PC-9 (cell line): ENCODE measurements at regions not wholly inside any gene's neighbourhood (a gene's known extent, or its start where the extent isn't known, plus 50 kb on each side); places are given as distances from the start of the nearest gene placed in this dataset.

ENCODE experiments used
- BruUV-seq: library from RNA; stranded (reverse); fragments of 400-500 nt; replicated peaks from 2 replicates; lab custom pipeline; 2021; lab: Mats Ljungman, UMichigan
- CTCF ChIA-PET: fragments of 300-600 bp; sonication (Branson Sonifier 250); formaldehyde crosslinking; loops from one replicate; lab custom pipeline; 2022; ENCODE audit warnings: antibody characterized with exemption; lab: Charles Lee
- POLR2A ChIA-PET: fragments of 300-600 bp; sonication (Branson Sonifier 250); formaldehyde crosslinking; loops from one replicate; lab custom pipeline; 2022; ENCODE audit warnings: antibody characterized with exemption; ENCODE audit not compliant: unreplicated experiment; lab: Charles Lee
- DNase-seq, 2 experiments: peaks; one replicate each; pipeline versions ENCODE4 v3.0.0 to v3.0.0-alpha.2; 2015 to 2022; ENCODE audit warnings: mixed read lengths in 1 of 2
- H2AFZ ChIP-seq: fragments of 200-600 bp; sonication (generic); 2 replicates; pipeline ENCODE4 v1.8.1; 2017; ENCODE audit warnings: antibody characterized with exemption
- H3F3A ChIP-seq: fragments of 200-600 bp; sonication (generic); 2 replicates; pipeline ENCODE4 v1.8.1; 2017; ENCODE audit warnings: antibody characterized with exemption, mild to moderate bottlenecking, low read depth; ENCODE audit not compliant: insufficient read depth
- H3K27ac ChIP-seq: fragments of 200-600 bp; sonication (generic); 2 replicates; pipeline ENCODE4 v1.6.1; 2016; ENCODE audit warnings: mixed run types
- H3K27me3 ChIP-seq: fragments of 200-600 bp; sonication (generic); 2 replicates; pipeline ENCODE4 v1.6.1; 2016; ENCODE audit warnings: low read depth, mixed run types; ENCODE audit not compliant: insufficient read depth
- H3K36me3 ChIP-seq: fragments of 200-600 bp; sonication (generic); 2 replicates; pipeline ENCODE4 v1.6.1; 2016; ENCODE audit warnings: low read depth, mixed run types
- H3K4me1 ChIP-seq: fragments of 200-600 bp; sonication (generic); replicated peaks from 2 replicates; pipeline ENCODE4 v1.6.1; 2016; ENCODE audit warnings: mixed run types; ENCODE audit not compliant: insufficient read depth
- H3K4me2 ChIP-seq: fragments of 200-600 bp; sonication (generic); 2 replicates; pipeline ENCODE4 v1.6.1; 2017; ENCODE audit warnings: mixed run types
- H3K4me3 ChIP-seq: fragments of 200-600 bp; sonication (generic); 2 replicates; pipeline ENCODE4 v1.6.1; 2016; ENCODE audit warnings: mixed run types
- H3K79me2 ChIP-seq: fragments of 200-600 bp; sonication (generic); 2 replicates; pipeline ENCODE4 v1.6.1; 2017; ENCODE audit warnings: low read depth, mixed run types
- H3K9me2 ChIP-seq: fragments of 200-600 bp; sonication (generic); 2 replicates; pipeline ENCODE4 v1.8.1; 2017; ENCODE audit warnings: mild to moderate bottlenecking; ENCODE audit not compliant: insufficient read depth
- H3K9me3 ChIP-seq: fragments of 200-600 bp; sonication (generic); 2 replicates; pipeline ENCODE4 v1.8.1; 2016; ENCODE audit warnings: low read depth; ENCODE audit not compliant: insufficient read depth
- H4K20me1 ChIP-seq: fragments of 200-600 bp; sonication (generic); 2 replicates; pipeline ENCODE4 v1.8.1; 2017; ENCODE audit not compliant: insufficient read depth
- CTCF ChIP-seq: fragments of 200-600 bp; sonication (generic); conservative IDR thresholded peaks from 2 replicates; pipeline ENCODE4 v1.6.1; 2017; ENCODE audit warnings: mixed run types, antibody characterized with exemption, mild to moderate bottlenecking, moderate library complexity
- EZH2 ChIP-seq: fragments of 200-600 bp; sonication (generic); IDR thresholded peaks from 2 replicates; pipeline ENCODE4 v1.8.0; 2017; ENCODE audit warnings: antibody characterized with exemption, low read depth
- intact Hi-C: fragments of 100-400 bp; cut with micrococcal nuclease; formaldehyde crosslinking; loops from one replicate; pipeline ENCODE4 v1.10.0; 2022; ENCODE audit not compliant: unreplicated experiment

GRCh38 chr18:57287766-57288165, 64.6 kb upstream of the ST8SIA3 start:
- no peak overlapping the region for H3K4me3 ChIP-seq
- POLR2A ChIA-PET = no interaction called here
- no TSS peak for BruUV-seq
- intact Hi-C loops = no loop called here
- H3F3A ChIP-seq = no peaks in the 10 kb centered on the region
- H3K9me2 ChIP-seq = no peaks in the 10 kb centered on the region
- no peaks in the 10 kb centered on the region for H3K27me3 ChIP-seq
- TF ChIP-seq EZH2 (no peak), CTCF (no peak)
- no peaks in the 10 kb centered on the region for H4K20me1 ChIP-seq
- no peaks in the 10 kb centered on the region for H3K4me1 ChIP-seq
- no peak overlapping the region for H3K4me2 ChIP-seq
- H2AFZ ChIP-seq = no peak overlapping the region
- 0 out of 2 replicates have a peak, but pooled peaks cover 4% of the 10 kb centered on the region for H3K9me3 ChIP-seq
- no peaks in the 10 kb centered on the region for H3K36me3 ChIP-seq
- H3K27ac ChIP-seq = no peak overlapping the region
- CTCF ChIA-PET = no interaction called here
- H3K79me2 ChIP-seq = no peaks in the 10 kb centered on the region
- DNase-seq = no peak

GRCh38 chr18:57294547-57294946, 57.8 kb upstream of the ST8SIA3 start:
- Histone ChIP-seq H3K27me3 (no peaks in the 10 kb centered on the region), H4K20me1 (no peaks in the 10 kb centered on the region), H3K4me3 (no peak overlapping the region), H3F3A (no peaks in the 10 kb centered on the region), H3K4me1 (no peaks in the 10 kb centered on the region), H2AFZ (no peak overlapping the region), H3K9me3 (no peaks in the 10 kb centered on the region), H3K36me3 (no peaks in the 10 kb centered on the region), H3K4me2 (no peak overlapping the region), H3K79me2 (no peaks in the 10 kb centered on the region), H3K9me2 (no peaks in the 10 kb centered on the region), H3K27ac (no peak overlapping the region)
- POLR2A ChIA-PET = no interaction called here
- no peak for TF ChIP-seq EZH2
- no peak for TF ChIP-seq CTCF
- intact Hi-C loops = no loop called here
- no peak for DNase-seq
- BruUV-seq = no TSS peak
- CTCF ChIA-PET = no interaction called here

- Histone ChIP-seq H3K9me3 (no peaks in the 10 kb centered on the region), H3K4me1 (no peaks in the 10 kb centered on the region), H2AFZ (no peak overlapping the region), H3K27me3 (no peaks in the 10 kb centered on the region), H3F3A (no peaks in the 10 kb centered on the region), H3K9me2 (no peaks in the 10 kb centered on the region), H3K27ac (no peak overlapping the region), H3K4me3 (no peak overlapping the region), H4K20me1 (no peaks in the 10 kb centered on the region), H3K4me2 (no peak overlapping the region), H3K36me3 (no peaks in the 10 kb centered on the region), H3K79me2 (no peaks in the 10 kb centered on the region)
- TF ChIP-seq CTCF = no peak
- TF ChIP-seq EZH2 = no peak
- intact Hi-C loops = no loop called here
- BruUV-seq = no TSS peak
- ChIA-PET CTCF (no interaction called here), POLR2A (no interaction called here)
- no peak for DNase-seq
Observed at GRCh38 chr18:57296336-57296735, 56.0 kb upstream of the ST8SIA3 start.
